Osteocyte (in vitro differentiated cells): ENCODE measurements at regions not wholly inside any gene's neighbourhood (a gene's known extent, or its start where the extent isn't known, plus 50 kb on each side); places are given as distances from the start of the nearest gene placed in this dataset.

ENCODE experiments used
- DNase-seq: peaks from one replicate; pipeline ENCODE4 v3.0.0; 2021; ENCODE audit warnings: mixed read lengths; ENCODE audit not compliant: unreplicated experiment; ENCODE audit errors: extremely low spot score
- H3K27ac Mint-ChIP-seq: one replicate; pipeline ENCODE4 v1.8.0; 2021; ENCODE audit warnings: mild to moderate bottlenecking, mixed read lengths; ENCODE audit not compliant: unreplicated experiment
- H3K27me3 Mint-ChIP-seq: one replicate; pipeline ENCODE4 v1.8.0; 2021; ENCODE audit warnings: mixed read lengths; ENCODE audit not compliant: unreplicated experiment
- H3K36me3 Mint-ChIP-seq: one replicate; pipeline ENCODE4 v1.8.0; 2021; ENCODE audit warnings: mixed read lengths; ENCODE audit not compliant: unreplicated experiment
- H3K4me1 Mint-ChIP-seq: one replicate; pipeline ENCODE4 v1.8.0; 2021; ENCODE audit warnings: mixed read lengths; ENCODE audit not compliant: unreplicated experiment
- H3K4me3 Mint-ChIP-seq: one replicate; pipeline ENCODE4 v1.8.0; 2021; ENCODE audit warnings: mild to moderate bottlenecking, moderate library complexity, mixed read lengths; ENCODE audit not compliant: unreplicated experiment
- H3K9me3 Mint-ChIP-seq: one replicate; pipeline ENCODE4 v1.8.0; 2021; ENCODE audit warnings: mixed read lengths; ENCODE audit not compliant: unreplicated experiment
- TF ChIP-seq, protein P1 (sequence below): fragments of 200-600 bp; sonication (generic); IDR thresholded peaks from 2 replicates; pipeline ENCODE4 v1.5.0; 2021; ENCODE audit warnings: antibody characterized with exemption, mild to moderate bottlenecking, moderate library complexity

DNA sequence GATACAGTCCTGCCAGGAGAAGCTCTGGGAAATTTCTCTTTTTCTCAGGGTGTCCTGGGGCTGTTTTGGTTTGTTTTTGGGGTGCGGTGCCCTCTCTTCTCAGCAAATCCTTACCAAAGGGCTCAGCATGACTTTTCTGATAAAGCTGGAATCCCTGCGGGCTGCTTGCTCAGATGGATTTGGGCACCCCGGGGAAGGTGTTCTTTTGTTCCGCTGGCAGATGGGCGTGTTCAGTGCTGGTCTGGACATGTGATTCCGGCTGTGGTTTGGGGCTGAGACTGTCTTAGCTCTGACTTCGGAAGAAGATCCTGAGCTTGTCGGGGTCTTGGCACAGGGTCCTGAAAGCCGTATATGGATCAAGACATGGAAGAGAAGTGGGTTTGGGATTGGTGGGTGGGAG lies 134.2 kb upstream of the SPRED2 start:
- H3K4me3 Mint-ChIP-seq, result no peak overlapping the region

DNA sequence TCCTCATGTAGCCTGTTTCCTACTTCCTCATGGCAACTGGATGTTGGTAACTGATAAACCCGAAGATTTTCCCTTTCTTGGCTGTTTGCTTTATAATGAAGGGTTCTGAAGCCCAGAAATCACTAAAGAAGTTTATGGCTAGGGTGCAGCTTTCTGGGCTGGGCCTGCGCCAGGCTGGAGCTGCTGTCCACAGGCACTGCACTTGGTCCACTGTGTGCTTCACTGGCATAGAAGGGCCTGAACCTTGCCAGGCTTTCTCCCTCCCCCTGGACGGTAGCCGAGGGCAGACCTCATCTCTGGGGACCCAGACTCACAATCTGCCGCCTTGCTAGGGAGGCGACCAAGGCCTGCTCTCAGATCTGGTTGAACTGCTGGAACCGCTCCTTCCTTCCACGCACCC lies 133.3 kb upstream of the SPRED2 start:
- Mint-ChIP-seq H3K27ac (no peak overlapping the region), H3K4me1 (peaks cover 17% of the 10 kb centered on the region), H3K9me3 (no peaks in the 10 kb centered on the region), H3K36me3 (no peaks in the 10 kb centered on the region), H3K27me3 (no peaks in the 10 kb centered on the region), H3K4me3 (no peak overlapping the region)
- TF ChIP-seq, protein P1, sequence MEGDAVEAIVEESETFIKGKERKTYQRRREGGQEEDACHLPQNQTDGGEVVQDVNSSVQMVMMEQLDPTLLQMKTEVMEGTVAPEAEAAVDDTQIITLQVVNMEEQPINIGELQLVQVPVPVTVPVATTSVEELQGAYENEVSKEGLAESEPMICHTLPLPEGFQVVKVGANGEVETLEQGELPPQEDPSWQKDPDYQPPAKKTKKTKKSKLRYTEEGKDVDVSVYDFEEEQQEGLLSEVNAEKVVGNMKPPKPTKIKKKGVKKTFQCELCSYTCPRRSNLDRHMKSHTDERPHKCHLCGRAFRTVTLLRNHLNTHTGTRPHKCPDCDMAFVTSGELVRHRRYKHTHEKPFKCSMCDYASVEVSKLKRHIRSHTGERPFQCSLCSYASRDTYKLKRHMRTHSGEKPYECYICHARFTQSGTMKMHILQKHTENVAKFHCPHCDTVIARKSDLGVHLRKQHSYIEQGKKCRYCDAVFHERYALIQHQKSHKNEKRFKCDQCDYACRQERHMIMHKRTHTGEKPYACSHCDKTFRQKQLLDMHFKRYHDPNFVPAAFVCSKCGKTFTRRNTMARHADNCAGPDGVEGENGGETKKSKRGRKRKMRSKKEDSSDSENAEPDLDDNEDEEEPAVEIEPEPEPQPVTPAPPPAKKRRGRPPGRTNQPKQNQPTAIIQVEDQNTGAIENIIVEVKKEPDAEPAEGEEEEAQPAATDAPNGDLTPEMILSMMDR, result no peak
- DNase-seq, result no peak

More for the DNA sequence above, 134.2 kb upstream of the SPRED2 start:
- no peaks in the 10 kb centered on the region for H3K36me3 Mint-ChIP-seq
- TF ChIP-seq, protein P1, result no peak
- no peaks in the 10 kb centered on the region for H3K9me3 Mint-ChIP-seq
- H3K27ac Mint-ChIP-seq, result no peak overlapping the region
- no peaks in the 10 kb centered on the region for H3K27me3 Mint-ChIP-seq
- H3K4me1 Mint-ChIP-seq, result peaks cover 17% of the 10 kb centered on the region
- no peak for DNase-seq

DNA sequence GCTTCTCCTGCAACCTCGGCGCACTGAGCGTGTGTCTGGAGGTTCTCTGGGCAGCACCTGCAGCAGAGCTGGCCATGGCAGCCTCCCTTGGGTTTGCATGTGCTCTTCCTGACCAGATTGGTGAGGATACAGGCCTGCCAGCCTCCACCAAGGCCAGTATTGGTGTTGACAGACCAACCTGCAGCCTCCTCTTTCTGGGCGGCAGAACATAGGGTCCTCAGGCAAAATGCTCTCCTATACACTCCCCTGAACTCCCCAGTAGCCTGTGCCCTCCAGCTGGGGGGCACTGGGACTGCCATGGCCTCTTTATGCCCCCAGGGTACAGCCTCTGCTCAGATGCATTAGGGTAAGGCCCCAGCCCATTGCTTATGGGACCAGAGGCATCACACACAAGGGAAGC lies 131.9 kb upstream of the SPRED2 start:
- Mint-ChIP-seq H3K4me1 (peaks cover 17% of the 10 kb centered on the region), H3K9me3 (no peaks in the 10 kb centered on the region), H3K36me3 (no peaks in the 10 kb centered on the region), H3K27me3 (no peaks in the 10 kb centered on the region), H3K27ac (no peak overlapping the region), H3K4me3 (no peak overlapping the region)
- TF ChIP-seq, protein P1, result no peak
- no peak for DNase-seq

DNA sequence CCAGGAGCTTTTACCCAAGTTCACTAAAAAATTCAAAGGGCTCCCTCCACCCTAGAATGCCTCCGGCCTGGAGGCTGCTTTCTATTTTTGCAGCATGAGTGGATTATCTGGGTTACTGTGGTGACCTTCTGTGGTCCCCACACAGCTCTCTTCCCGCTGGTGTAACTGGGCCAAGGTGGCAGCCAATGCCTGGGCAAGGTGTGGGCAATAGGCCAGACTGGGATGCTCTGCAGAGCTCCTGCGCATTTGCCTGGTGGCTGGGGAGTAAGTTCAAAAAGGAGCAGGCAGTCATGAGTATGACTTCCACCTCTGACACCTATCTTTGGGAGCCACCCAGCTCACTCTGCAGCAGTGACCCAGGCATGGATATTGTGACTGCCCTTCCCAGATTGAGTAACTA lies 130.5 kb upstream of the SPRED2 start:
- Mint-ChIP-seq H3K4me1 (peaks cover 10% of the 10 kb centered on the region), H3K27me3 (no peaks in the 10 kb centered on the region), H3K4me3 (no peak overlapping the region), H3K36me3 (no peaks in the 10 kb centered on the region), H3K9me3 (no peaks in the 10 kb centered on the region), H3K27ac (no peak overlapping the region)
- TF ChIP-seq, protein P1, result no peak
- no peak for DNase-seq

DNA sequence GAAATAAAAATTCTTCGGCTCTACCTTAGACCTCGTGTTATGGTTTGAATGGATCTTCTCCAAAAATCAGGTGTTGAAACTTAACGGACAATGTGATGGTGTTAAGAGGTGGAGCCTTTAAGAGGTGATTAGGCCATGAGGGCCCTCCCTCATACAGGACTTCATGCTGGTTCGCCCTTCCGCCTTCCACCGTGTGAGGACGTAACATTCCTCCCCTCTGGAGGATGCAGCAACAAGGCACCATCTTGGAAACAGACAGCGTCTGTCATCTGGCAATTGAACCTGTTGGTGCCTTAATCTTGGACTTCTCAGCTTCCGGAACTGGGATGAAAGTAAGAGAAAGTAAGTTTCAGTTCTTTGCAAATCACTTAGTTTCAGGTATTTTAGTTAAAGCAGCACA lies 126.3 kb upstream of the SPRED2 start:
- Mint-ChIP-seq H3K27me3 (peaks cover 2% of the 10 kb centered on the region), H3K4me3 (no peak overlapping the region), H3K36me3 (no peaks in the 10 kb centered on the region), H3K4me1 (no peaks in the 10 kb centered on the region), H3K27ac (no peak overlapping the region), H3K9me3 (no peaks in the 10 kb centered on the region)
- TF ChIP-seq, protein P1, result no peak
- no peak for DNase-seq
